ENCODE measurements at regions not wholly inside any gene's neighbourhood (a gene's known extent, or its start where the extent isn't known, plus 50 kb on each side); places are given as distances from the start of the nearest gene placed in this dataset.
A peak's percentile ranks its signal among the peaks of the same experiment; 100 is the strongest.

DNA sequence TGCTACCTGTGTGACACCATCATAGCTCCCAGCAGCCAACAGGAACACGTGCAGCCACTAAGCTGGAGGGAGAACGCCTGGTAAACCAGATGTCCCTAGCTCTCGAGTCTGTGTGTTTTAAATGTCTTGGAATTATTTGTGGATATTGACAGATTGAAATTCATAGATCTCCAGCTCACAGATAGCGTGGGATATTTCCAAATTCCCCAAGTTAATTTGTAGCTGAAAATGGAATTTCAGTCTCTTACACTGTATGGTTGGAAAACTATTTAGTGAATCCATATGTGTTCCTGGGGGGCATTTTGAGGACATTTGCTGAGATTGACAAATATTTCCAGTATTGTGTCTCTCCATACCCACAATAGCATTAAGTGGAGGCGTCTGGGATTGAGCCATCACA lies 618.6 kb upstream of the TMEM132C start:
- no peak for DNase-seq

DNA sequence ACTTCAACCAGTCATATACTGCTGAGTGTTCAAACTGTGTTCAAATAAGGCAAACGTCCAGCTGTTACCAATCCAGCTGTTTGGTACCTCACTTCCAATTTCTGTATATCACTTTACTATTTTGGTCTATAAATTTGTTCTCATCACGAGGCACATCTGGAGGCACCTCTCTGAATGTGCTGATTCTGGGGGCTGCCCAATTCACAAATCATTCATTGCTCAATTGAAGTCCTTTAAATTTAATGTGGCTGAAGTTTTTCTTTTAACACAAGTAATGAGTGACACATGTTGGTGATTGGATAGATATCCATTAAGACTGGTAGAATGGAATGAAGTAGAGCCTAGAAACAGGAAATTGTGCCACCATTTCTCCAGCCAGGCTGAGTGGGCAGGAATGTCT lies 617.0 kb upstream of the TMEM132C start:
- DNase-seq = no peak

DNA sequence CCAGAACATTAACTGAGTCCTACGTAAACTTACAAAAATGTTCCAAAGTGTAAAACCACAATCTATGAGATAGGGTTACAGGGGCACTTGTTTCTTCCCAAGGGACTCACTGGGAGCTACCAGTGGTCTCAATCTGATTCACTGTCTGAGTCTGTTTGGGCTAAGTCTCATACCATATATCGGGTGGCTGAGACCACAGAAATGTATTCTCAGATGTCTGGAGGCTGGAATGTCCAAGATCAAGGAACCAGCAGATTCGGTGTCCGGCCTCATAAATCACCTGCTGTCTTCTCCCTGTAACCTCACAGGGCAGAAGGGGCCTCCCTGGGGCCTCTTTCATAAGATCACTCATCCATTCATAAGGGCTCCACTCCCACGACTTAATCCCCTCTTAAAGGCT lies 616.3 kb upstream of the TMEM132C start:
- DNase-seq = no peak

DNA sequence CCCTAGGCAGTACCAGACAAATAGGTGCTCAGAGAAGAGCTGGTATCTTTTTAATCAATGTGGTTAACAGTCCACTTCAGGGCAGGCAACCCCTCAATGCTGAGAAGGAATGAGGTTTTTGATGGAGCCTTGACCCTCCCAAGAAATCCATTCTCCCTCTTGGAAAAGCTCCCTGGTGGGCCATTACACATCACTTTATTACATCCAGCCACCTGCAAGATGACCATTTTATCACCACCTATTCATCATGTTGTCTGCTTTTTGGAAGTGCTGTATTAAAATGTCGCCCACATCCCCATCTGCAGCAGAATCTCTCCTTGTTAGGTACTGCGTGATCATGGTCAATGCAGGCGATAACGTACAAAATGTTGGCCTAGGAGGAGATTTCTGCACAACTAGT lies 614.7 kb upstream of the TMEM132C start:
- no peak for DNase-seq

DNA sequence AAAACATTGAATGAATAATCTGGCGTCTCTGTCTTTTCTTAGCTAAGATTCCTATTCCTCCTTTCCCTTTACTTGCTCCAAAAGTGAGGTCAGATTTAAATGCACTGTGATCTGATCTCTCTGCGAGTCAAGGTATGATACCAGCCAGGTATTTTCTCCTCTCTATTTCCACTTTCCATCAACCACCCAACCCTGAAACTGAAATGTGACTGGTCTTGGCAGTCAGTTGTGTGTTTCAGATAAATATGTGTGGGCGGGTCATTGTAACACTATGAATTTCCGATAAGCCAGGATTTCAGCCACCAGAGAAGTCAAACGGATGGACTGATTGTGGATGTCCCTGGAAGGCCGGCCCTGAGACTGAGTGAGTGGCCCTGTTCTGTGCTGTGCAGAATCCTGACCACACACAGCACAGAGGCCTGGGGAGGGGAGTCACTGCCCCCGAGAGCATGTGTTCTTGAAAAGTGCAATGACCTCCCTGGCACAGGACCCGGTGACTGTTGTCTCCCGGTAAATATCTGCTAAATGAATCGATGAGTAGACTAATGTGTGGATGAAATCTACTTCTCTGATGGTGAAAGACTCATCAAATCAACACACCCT lies 612.5 kb upstream of the TMEM132C start:
- no peak for DNase-seq

DNA sequence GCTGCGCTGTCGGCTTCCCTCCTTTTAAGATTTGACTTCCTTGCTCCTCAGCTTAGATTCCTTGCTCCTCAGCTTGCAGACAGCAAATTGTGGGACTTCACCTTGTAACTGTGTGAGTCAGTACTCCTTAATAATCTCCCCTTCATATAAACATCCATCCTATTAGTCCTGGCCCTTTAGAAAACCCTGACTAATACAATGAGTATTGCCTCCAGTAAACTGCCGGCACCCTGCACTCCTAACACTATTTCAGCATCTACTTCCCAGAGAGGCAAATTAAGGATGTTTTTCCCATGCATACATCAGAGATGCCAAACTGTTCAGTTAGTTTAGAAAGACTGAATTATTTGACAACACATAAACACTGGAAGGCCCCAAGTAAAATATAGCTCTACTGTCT lies 611.3 kb upstream of the TMEM132C start:
- DNase-seq = no peak

DNA sequence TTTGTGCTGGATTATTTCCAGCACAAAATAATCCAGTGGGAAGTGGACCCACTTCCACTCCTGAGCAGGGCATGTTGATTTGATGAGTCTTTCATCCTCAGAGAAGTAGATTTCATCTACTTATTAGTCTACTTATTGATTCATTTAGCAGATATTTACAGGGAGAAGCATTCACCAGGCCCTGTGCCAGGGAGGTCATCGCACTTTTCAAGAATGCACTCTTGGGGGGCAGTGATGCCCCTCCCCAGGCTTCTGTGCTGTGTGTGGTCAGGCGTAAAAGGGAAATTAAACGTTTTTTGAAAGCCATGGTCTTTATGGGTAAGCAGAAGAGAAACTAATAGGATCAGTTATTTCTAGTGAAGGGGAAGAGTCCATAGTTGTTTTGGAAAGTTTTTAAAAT lies 610.7 kb upstream of the TMEM132C start:
- DNase-seq = no peak

DNA sequence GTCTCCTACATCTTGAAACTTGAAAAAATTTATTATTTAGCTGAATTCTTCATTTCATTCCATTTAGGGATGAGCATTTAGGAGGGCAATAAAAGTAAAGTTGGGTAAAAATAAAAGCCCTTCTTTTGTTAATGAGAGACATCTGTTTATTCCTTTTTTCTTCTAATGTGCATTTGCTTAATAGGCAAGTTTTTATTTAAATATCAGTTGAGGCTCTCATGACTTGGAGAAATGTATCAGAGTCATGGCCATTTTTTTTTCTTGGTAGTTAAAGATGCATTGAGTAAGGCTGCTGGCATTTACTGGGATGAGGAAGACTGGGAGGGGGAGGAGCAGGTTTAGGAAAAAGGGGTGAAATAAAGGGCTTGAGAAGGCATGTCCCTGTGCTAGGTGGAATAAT lies 609.9 kb upstream of the TMEM132C start:
- no peak for DNase-seq

DNA sequence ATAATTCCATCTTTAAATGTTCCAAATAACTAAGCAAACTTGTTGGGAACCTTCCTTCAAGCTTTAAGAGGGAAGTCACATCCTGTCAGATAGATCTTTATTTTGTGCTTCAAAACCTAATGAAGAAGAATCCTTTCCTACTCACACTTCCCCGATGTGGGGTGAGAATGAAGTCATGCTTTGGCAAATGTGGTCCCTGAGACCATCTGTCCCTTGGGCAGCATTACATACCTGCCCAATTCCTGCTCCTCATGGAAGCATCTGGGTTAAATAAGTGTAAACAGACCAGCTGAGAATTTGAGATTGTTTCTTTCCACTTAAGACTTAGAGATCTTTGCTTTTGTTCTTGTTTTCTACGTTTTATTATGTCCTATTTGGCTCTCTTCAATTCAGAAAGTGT lies 606.0 kb upstream of the TMEM132C start:
- DNase-seq = no peak

DNA sequence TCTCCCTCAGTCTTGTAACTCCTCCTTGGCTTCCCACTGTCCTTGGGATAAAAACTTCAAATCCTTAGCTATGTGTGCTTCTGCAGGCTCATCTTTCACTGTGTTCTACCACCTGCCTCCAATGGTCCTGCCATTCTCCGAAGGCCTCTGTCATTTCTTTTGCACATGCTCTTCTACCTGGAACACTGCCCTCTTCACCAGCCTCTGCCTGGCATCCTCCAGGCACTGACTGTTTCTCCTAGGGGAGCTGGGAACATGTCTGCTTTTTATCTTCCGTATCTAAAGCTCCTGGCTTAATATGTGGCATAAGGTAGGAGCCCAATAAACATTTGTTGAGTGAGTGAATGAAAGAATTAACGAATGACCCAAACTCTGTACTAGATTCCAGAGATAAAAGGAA lies 603.3 kb upstream of the TMEM132C start:
- DNase-seq = no peak

DNA sequence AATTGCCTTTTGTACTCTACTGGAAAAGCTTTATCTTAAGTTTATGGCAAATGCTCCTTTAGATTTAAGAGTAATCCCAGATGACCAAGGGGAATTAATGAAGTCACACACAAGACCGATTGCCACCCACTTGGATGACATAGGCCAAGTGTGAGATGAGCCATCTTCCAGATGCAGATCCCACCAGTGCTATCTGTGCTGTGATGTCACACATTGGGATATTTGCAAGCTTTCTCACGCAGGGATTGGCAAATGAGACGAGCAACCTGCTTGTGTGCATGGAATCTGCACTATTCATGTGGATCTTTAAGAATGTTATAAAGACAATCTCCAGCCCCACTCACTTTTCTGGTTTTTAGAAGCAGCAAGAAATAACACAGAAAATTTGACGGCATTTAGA lies 602.1 kb upstream of the TMEM132C start:
- no peak for DNase-seq

DNA sequence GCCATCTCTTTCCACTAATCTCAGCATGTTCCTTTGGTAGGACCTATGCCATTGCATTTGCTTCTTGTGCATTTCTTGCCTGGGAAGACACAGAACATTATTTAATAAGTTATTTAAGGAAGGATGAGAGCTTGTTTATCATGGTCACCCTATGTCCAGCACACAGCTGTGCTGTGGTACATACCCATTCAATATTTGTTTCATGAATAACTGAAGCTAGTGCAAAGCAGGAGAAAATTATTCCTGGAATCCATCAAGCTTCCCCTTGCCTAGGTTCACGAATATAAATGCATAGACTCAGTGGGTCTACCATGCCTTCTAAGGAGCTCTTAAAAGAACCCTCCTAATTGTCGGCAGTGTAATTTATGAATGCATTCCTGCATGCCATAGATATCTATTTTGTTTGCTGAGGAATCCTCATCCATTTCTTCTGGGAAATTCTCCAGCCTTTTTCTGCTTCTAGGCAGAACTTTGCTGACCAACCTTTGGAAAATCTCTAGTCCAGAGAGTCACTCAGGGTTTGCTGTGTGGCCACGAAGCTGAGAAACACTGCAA lies 599.8 kb upstream of the TMEM132C start:
- DNase-seq = no peak

DNA sequence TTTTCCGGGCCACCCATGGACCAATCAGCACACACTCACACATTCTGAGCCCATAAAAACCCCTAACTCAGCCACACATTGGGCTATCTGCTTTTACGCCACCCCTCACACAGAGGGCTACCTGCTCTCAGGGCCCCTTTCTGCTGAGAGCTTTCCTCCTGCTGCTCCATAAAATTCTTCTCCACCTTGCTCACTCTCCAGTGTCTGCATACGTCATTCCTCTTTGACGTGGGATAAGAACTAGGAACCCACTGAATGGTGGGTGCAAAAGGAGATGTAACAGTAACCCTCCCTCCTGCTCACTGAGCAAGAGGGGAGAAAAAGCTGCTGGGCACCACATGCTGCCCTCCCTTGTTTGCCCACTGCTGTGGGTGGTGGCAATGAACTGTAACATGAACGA lies 596.7 kb upstream of the TMEM132C start:
- DNase-seq = no peak

DNA sequence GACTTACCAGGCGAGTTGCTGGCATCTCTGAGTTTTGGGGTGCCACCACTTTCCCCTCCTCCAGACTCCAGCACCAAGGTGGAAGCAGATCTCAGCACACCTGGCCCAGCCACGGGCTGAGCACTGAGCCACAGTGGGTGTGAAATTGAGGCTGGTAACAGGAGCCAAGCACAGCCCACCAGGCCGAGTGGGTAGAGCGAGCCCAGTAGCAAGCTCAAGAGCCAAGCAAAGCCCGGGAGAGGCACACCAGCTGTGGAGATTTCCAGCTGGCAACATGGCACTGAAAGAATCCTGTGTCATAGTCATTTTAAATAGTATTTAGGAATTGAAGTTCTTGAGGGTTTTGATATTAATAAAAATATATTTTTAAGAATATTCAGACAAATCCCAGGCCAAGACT lies 596.2 kb upstream of the TMEM132C start:
- no peak for DNase-seq

DNA sequence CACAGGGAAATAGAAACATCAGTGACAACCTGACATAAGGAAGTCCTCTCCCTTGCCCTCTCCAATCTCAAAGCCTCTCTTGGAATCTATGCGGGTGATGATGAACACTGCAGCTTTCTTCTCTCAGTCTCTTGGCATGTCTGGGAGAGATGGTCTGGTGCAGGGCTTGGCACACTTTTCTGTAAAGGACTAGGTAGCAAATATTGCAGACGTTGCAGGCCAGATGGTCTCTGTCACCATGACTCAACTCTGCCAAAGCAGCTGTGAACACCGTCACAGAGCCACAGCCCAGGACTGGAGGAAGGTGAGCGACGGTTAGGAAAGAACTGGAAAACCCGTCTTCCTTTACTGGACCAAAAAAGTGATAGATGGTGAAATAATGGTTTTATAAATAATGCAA lies 591.0 kb upstream of the TMEM132C start:
- no peak for DNase-seq

DNA sequence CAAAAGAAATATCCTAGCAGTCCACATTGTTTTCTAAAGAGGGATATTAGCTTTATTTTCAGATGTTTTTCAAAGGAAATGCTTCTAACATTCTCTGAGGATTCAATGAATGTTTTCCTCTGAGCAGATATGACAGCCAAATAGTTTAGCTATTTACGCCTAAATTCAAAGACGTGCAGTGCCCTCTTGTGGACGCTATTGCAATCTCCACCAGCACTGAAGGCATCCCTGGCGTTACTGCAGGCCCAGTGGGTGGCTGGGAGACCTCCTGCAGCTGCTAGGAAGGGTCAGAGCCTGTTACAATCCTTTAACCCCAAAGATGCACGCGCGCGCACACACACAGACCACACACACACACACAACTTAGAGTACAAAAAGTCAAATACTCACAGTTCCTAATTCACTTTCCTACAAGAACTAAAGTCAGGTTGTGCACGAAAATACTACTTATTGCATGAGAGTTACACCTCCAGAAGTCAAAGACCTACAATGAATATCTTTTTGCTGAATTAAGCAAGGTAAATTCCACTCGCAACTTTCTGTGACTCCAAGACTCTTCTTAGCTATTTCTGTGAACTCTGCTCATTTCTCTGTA lies 589.3 kb upstream of the TMEM132C start:
- DNase-seq = peak; percentile 65

DNA sequence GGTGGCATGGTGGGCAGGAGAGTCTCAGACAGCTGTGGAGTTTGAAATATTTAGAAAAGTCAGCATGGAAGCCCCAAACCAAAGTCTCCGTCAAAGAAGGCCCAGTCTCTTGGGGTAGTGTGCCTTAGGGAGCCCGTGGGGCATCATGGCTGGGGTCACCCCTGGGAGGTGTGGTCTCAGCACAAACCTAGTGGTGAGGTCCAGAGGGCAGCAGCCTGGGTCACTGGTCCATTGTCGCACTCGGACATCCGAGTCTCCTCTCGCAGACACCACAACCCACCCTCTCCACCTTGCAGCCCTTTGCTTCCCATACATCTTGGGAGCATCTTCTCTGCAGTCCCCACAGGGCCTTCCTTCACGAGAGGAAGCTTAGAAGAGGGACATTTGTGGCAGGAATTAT lies 588.0 kb upstream of the TMEM132C start:
- DNase-seq = no peak

DNA sequence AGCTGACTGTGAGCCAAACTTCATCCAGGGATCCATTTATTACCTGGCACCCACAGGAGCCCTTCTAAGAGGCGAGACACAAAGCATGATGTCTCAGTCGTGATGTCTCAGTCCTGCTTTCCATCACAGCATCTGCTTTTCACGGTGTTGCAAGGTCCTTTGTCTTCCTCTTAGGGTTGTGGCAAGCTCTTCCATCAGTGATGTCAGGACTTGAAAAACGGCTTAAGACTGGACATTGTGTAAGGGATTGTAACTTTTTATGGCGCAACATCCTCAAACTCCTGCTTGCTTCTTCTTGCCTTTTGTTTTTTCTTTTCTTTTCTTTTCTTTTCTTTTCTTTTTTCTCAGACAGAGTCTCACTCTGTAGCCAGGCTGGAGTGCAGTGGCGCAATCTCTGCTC lies 586.5 kb upstream of the TMEM132C start:
- DNase-seq = no peak

DNA sequence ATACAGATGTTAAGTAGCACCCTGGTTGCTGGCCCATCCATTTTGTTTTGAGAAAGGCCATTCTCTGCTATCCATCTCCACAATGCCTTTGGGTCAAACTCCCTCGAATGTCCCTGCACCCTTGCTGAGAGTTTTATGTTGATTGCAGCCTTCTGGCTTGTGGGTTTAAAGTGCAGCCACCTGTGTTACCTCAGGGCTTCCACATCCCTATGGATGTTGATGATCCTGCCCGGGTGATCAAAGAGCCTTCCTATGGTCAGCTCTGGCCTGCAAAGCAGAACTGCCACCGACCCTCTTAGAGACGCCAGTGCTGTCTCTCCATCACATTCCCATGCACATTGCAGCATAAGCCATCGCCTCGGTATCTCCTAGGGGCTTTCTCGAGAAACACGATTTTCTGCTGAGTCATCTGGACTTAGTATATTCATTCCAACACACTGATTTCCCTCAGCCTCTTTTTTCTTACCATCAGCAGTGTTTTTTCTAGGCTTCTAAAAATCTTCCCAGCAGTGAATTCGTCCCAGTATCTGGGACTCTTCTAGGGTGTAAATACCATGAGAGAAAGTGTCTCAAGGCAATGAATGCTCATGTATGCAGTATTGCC lies 585.7 kb upstream of the TMEM132C start:
- DNase-seq = no peak

DNA sequence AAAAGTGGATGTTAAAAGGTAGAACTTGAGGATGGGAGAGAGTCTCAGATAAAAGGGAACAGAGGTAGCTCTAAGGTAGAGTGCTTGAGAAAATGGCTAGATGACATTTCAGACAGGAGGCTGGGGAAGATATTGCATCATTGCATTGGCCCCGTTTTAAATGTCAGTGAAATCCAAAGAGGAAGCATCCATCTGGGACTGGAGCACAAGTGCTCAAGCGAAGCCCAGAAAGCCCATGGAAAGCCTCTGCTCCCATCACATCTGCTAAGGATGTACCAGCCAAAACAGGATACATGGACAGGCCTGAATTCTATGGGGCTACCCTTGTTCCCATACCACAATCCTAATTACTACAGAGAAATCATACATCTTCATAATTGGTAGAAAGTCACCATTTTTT lies 581.5 kb upstream of the TMEM132C start:
- no peak for DNase-seq

DNA sequence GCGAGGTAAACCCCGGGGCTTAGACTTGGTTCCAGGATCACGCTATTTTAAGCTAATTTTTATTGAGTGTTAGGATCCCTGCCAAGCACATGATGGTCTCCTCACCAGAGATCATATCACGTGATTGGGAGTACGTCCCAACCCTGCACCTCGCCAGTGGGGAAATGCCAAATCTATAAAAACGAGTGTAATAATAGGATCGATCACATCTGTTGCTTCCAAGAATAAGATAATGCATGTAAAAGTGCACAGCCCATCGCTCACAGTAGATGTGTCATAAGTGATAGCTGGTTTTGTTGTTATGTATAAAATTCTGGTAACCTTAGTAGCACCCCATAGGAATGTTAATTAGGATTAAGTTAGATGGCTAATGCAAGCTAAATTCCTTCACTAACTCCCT lies 581.0 kb upstream of the TMEM132C start:
- DNase-seq = no peak

DNA sequence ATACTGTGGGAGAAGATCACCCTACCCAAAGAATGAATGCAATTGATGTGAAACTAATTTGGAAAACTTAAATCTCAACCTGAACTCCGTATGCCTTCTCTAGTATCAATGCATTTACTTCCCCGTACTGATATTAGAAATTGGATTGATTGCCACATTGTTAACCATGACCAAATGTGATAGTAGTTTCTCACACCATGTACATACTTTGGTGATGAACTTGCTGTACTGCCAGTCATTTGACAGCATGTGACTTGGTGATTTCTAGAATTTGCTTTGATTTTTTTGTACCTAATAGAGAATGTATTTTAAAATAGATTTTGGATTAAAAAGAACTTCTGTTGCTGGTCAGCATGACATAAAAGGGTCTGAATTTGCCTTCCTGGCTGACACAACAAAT lies 579.8 kb upstream of the TMEM132C start:
- no peak for DNase-seq

DNA sequence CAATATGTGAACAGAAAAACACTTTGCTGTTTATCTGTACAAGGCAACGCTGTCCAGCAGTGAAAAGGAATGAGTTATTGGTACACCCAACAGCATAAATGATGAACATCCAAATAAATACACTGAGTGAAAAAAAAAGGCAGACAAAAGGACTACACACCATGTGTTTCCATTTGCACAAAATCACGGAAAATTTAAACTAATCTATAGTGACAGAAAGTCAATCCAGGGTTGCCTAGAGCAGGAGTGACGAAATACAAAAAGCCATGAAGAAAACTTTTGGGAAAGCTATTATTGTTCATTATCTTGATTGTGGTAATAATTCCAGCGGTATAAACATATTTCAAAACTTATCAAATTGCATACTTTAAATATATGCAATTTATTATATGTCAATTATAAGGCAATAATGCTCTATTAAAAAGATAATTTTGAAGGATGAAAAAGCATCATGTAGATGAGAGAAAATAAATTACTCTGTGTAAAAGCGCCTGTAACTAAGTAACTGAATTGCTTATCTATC lies 578.0 kb upstream of the TMEM132C start:
- no peak for DNase-seq

DNA sequence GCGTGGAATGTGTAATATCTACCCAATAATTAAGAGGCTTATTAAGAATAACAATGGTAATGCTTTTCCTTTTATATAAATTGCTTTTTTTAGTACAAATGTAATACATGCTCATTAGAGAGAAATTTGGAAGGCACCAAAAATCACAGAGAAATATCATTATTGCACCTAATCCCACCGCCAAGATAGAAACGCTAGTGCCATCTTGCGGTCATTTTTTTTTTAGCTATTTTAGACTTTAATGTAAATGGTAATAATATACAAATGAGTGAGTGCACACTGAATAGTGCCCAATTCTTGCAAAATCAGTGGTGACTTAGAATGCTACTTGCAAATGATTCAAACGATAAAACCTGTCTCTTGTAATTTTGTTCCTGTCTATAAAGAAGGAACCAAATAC lies 576.8 kb upstream of the TMEM132C start:
- DNase-seq = no peak

DNA sequence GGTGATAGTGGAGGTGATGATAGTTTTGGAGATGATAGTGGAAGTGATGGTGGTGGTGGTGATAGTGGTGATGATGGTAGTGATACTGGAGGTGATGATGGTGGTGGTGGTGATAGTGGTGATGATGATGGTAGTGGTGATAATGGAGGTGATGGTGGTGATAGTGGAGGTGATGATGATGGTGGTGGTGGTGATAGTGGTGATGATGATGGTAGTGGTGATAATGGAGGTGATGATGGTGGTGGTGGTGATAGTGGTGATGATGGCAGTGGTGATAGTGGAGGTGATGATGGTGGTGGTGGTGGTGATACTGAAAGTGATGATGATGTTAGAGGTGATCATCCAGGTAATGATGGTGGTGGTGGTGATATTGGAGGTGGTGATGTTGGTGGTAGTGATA lies 570.0 kb upstream of the TMEM132C start:
- no peak for DNase-seq

Measured in NCI-H1105 (cell line).